ENCODE measurements at regions not wholly inside any gene's neighbourhood (a gene's known extent, or its start where the extent isn't known, plus 50 kb on each side); places are given as distances from the start of the nearest gene placed in this dataset.

- no peak for TF ChIP-seq CTCF (IDR thresholded peaks at IDR 0.05)
- TF ChIP-seq POLR2A (IDR thresholded peaks at IDR 0.05) = no peak
Observed at GRCh38 chrX:40166582-40166981, 68.8 kb upstream of the BCOR start.

All from uterus (tissue), 2 donors.